DOHH2 (cell line): ENCODE measurements at regions not wholly inside any gene's neighbourhood (a gene's known extent, or its start where the extent isn't known, plus 50 kb on each side); places are given as distances from the start of the nearest gene placed in this dataset.

Experiments
- H3F3A ChIP-seq: fragments of 200-600 bp; sonication (generic), shearing (Covaris generic); 2 replicates; pipeline ENCODE4 v1.6.0; 2016; ENCODE audit warnings: antibody characterized with exemption, mild to moderate bottlenecking; ENCODE audit not compliant: control insufficient read depth, insufficient read depth
- H3K27ac ChIP-seq: fragments of 200-600 bp; sonication (generic); 2 replicates; pipeline ENCODE4 v1.5.1; 2014; ENCODE audit warnings: low read depth, mild to moderate bottlenecking, low read length, moderate library complexity
- H3K27me3 ChIP-seq: fragments of 200-600 bp; sonication (generic); 2 replicates; pipeline ENCODE4 v1.6.1; 2014; ENCODE audit warnings: mild to moderate bottlenecking, low read length, mixed read lengths; ENCODE audit not compliant: control insufficient read depth
- H3K36me3 ChIP-seq: fragments of 200-600 bp; sonication (generic); 2 replicates; pipeline ENCODE4 v1.6.1; 2014; ENCODE audit warnings: mild to moderate bottlenecking, low read length, moderate library complexity, mixed read lengths; ENCODE audit not compliant: control insufficient read depth
- H3K4me1 ChIP-seq: fragments of 200-600 bp; sonication (generic); 2 replicates; pipeline ENCODE4 v1.6.1; 2014; ENCODE audit warnings: mild to moderate bottlenecking, low read length, mixed read lengths; ENCODE audit not compliant: control insufficient read depth
- H3K4me2 ChIP-seq: fragments of 200-600 bp; sonication (generic); 2 replicates; pipeline ENCODE4 v1.6.0; 2014; ENCODE audit warnings: mild to moderate bottlenecking, low read length, moderate library complexity
- H3K4me3 ChIP-seq: fragments of 200-600 bp; sonication (generic); 2 replicates; pipeline ENCODE4 v1.5.1; 2014; ENCODE audit warnings: mild to moderate bottlenecking, low read length, mixed read lengths
- H3K79me2 ChIP-seq: fragments of 200-600 bp; sonication (generic); 2 replicates; pipeline ENCODE4 v1.6.1; 2014; ENCODE audit warnings: mild to moderate bottlenecking, low read length, mixed read lengths; ENCODE audit not compliant: control insufficient read depth
- H3K9me2 ChIP-seq: fragments of 200-600 bp; sonication (generic); replicated peaks from 2 replicates; pipeline ENCODE4 v1.6.1; 2014; ENCODE audit warnings: mild to moderate bottlenecking, low read length, mixed read lengths; ENCODE audit not compliant: control insufficient read depth
- H3K9me3 ChIP-seq: fragments of 200-600 bp; sonication (generic); 2 replicates; pipeline ENCODE4 v1.6.1; 2014; ENCODE audit warnings: antibody characterized with exemption, low read length, mixed read lengths; ENCODE audit not compliant: control insufficient read depth, insufficient read depth
- H4K20me1 ChIP-seq: fragments of 200-600 bp; sonication (generic); 2 replicates; pipeline ENCODE4 v1.6.0; 2014; ENCODE audit warnings: low read depth, mild to moderate bottlenecking, antibody characterized with exemption, low read length, moderate library complexity; ENCODE audit not compliant: control insufficient read depth, insufficient read depth
- EZH2phosphoT487 ChIP-seq: fragments of 200-600 bp; sonication (generic); IDR thresholded peaks from 2 replicates; pipeline ENCODE4 v1.6.1; 2017; ENCODE audit warnings: borderline replicate concordance, mild to moderate bottlenecking, antibody characterized with exemption, low read length, moderate library complexity, mixed read lengths
- TF ChIP-seq, protein P1 (sequence below): fragments of 200-600 bp; sonication (generic); IDR thresholded peaks from one replicate; pipeline ENCODE4 v1.5.1; 2014; ENCODE audit warnings: antibody characterized with exemption, mild to moderate bottlenecking, low read depth, low read length; ENCODE audit not compliant: poor library complexity, severe bottlenecking

DNA sequence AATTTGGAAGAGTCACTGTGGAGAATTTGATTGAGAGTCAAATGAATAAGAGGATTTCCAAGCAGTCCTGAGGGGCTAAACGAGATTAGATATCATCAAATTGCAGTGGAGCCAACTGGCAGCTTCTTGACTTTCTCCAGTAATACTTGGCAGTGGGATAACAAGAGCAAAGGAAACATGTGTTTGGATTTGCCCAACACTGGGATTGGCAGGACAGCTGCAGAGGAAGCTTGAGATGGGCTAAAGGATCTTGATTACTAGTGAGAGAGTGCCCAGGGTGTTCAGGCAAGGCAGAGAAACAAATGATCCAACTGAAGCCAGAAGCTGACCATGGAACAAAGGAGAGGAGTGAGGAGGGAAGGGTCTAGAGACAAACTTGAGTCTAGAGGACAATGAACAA lies 356.0 kb upstream of the ISL1 start:
- Histone ChIP-seq H3F3A (no peaks in the 10 kb centered on the region), H4K20me1 (no peaks in the 10 kb centered on the region), H3K27me3 (no peaks in the 10 kb centered on the region), H3K79me2 (no peaks in the 10 kb centered on the region), H3K36me3 (no peaks in the 10 kb centered on the region), H3K4me2 (no peak overlapping the region), H3K9me3 (no peaks in the 10 kb centered on the region), H3K4me3 (no peak overlapping the region), H3K27ac (no peak overlapping the region), H3K4me1 (no peaks in the 10 kb centered on the region), H3K9me2 (no peaks in the 10 kb centered on the region)
- TF ChIP-seq, protein P1, sequence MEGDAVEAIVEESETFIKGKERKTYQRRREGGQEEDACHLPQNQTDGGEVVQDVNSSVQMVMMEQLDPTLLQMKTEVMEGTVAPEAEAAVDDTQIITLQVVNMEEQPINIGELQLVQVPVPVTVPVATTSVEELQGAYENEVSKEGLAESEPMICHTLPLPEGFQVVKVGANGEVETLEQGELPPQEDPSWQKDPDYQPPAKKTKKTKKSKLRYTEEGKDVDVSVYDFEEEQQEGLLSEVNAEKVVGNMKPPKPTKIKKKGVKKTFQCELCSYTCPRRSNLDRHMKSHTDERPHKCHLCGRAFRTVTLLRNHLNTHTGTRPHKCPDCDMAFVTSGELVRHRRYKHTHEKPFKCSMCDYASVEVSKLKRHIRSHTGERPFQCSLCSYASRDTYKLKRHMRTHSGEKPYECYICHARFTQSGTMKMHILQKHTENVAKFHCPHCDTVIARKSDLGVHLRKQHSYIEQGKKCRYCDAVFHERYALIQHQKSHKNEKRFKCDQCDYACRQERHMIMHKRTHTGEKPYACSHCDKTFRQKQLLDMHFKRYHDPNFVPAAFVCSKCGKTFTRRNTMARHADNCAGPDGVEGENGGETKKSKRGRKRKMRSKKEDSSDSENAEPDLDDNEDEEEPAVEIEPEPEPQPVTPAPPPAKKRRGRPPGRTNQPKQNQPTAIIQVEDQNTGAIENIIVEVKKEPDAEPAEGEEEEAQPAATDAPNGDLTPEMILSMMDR: no peak
- TF ChIP-seq EZH2phosphoT487: no peak

DNA sequence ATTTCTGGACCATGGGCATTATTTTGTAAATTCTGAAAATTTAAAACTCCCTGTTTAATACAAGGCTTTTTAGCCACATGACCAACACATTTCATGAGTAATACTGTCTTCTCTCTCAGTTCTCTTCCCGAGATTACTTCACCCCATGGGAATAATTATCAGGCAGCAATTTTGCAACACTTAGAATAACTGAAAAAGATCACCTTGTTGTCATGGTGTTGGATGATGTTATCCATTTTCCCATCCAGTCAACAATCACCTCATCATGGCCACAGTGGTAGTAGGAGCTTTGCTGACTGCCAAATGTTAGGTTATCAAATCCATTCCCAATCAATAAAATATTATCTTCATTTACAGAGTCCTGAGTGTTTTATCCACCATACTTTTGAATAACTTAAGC lies 354.9 kb upstream of the ISL1 start:
- H3K4me2 ChIP-seq: no peak overlapping the region
- no peak overlapping the region for H3K27ac ChIP-seq
- no peaks in the 10 kb centered on the region for H3K4me1 ChIP-seq
- H3K9me2 ChIP-seq: no peaks in the 10 kb centered on the region
- no peaks in the 10 kb centered on the region for H3K9me3 ChIP-seq
- no peaks in the 10 kb centered on the region for H3F3A ChIP-seq
- no peaks in the 10 kb centered on the region for H4K20me1 ChIP-seq
- TF ChIP-seq EZH2phosphoT487: no peak
- no peaks in the 10 kb centered on the region for H3K36me3 ChIP-seq
- H3K79me2 ChIP-seq: no peaks in the 10 kb centered on the region
- H3K27me3 ChIP-seq: no peaks in the 10 kb centered on the region
- no peak overlapping the region for H3K4me3 ChIP-seq

DNA sequence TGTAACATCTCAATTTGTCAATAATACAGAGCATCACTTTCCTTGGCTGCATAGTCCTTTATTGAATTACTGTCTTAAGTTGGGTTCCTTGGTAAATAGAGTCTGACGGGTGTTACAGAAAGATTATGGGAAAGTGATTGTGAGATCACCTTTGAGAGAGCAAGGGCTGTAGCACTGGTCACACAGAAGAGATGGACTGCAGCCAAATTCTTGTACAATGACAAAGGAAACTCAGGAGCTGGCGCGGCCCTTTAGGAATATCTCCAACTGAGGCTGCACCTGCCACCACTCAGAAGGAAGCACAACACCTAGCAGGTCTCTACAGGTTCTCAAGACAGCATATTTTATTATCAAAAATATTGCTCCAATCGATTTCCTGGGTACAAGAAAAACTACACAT lies 350.0 kb upstream of the ISL1 start:
- Histone ChIP-seq H3K79me2 (no peaks in the 10 kb centered on the region), H3F3A (no peaks in the 10 kb centered on the region), H3K27ac (no peak overlapping the region), H3K9me2 (no peaks in the 10 kb centered on the region), H3K36me3 (no peaks in the 10 kb centered on the region), H3K4me1 (no peaks in the 10 kb centered on the region), H3K9me3 (no peaks in the 10 kb centered on the region), H3K27me3 (no peaks in the 10 kb centered on the region), H3K4me3 (no peak overlapping the region), H4K20me1 (no peaks in the 10 kb centered on the region), H3K4me2 (no peak overlapping the region)
- TF ChIP-seq, protein P1: no peak
- no peak for TF ChIP-seq EZH2phosphoT487

DNA sequence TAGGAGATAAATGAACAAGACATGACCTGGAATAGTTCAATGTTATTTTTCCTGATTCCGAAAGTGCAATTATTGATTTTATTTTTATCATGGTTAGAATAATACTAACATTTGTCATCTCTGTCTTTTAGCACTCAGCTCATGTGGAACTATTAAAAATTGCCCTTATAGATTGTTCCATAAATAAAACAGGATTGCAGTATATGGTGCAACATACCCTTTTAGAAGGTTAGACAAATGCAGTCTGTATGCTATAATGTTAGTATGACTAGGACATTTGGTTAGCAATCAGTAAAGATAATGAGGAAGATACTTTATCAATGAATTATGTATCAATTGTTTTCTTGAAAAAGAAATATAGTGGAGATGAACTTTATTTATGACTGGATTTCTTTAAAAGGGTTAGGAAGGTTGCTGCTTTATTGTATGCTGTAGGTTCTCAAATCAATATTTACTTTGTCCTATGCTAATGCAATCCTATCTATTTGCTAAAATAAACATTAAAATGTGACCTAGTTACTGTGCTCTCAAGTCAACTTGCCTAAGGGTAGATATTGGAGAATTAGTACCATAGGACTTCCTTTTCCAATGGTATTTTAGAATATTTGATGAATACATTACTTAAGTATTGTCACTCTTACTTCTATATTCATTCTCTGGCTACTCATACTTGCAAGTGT lies 348.9 kb upstream of the ISL1 start:
- no peaks in the 10 kb centered on the region for H3K27me3 ChIP-seq
- H3K4me2 ChIP-seq: no peak overlapping the region
- no peaks in the 10 kb centered on the region for H3K4me1 ChIP-seq
- no peaks in the 10 kb centered on the region for H3K9me2 ChIP-seq
- TF ChIP-seq EZH2phosphoT487: no peak
- TF ChIP-seq, protein P1: no peak
- no peaks in the 10 kb centered on the region for H3K79me2 ChIP-seq
- H4K20me1 ChIP-seq: no peaks in the 10 kb centered on the region
- no peaks in the 10 kb centered on the region for H3K9me3 ChIP-seq
- no peaks in the 10 kb centered on the region for H3F3A ChIP-seq
- no peak overlapping the region for H3K27ac ChIP-seq
- H3K4me3 ChIP-seq: no peak overlapping the region
- no peaks in the 10 kb centered on the region for H3K36me3 ChIP-seq
